ENCODE measurements at regions not wholly inside any gene's neighbourhood (a gene's known extent, or its start where the extent isn't known, plus 50 kb on each side); places are given as distances from the start of the nearest gene placed in this dataset.
"Not testable (repeated sequence)": the region's sequence is repeated elsewhere in the genome, so short reads cannot be mapped to it uniquely, and the experiment has no call there.

DNA sequence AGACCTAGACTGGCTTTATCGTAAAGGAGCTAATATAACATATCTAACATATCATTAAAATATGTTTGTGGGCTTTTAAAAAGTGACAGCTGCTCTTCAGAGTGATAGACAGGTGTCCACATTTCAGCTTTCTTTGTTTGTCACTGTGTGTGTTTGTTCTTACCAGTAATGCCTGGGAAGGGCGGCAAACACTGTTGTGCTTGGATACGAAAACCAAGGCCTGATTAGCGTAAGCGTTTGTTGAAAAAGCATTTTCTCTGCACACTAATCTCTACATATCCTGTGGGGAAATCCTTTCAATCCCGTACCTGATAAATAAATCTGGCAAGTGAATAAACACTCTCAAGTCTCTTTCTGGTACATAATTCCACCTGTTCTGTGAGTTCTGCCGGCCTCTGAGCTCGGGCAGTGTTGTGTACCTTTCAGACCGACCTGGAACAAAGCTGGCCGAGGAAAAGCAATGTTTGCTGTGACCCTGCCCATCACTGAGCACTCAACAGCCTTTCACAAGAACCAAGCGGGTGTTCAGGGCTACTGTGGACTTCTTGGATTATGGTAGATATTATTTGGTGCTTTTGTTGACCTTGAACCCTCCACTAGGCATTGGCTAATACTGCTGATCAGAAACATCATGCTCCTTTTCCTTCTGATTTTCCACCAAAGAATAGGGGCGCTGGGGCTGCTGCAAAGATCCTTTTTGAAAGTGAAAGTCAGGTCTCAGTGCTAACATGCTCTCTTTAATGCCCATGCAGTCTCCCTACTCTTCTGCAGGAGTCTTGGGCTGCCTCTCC lies 100.4 kb downstream of the CD83 start:
- DNase-seq (ENCODE audit: low spot score): no peak

DNA sequence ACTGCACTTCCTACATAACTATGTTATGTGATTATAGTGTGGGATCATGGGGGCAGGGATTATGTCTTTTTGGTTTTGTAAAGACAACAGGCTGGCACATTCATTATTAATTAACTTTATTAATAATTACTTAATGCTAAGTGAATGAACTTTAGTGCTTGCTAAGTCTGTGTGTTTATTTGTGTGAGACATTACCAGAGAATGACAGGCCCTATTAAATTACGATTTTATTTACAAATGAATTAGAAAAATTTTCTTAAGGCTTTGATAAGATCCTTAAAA lies 100.9 kb downstream of the CD83 start:
- DNase-seq (ENCODE audit: low spot score): no peak

- DNase-seq (ENCODE audit: low spot score): no peak
Measured at GRCh38 chr6:14221564-14222279, 104.2 kb downstream of the CD83 start.

GRCh38 chr6:14222956-14223355 lies 105.4 kb downstream of the CD83 start:
- DNase-seq (ENCODE audit: low spot score): no peak

GRCh38 chr6:14224359-14225103 lies 107.0 kb downstream of the CD83 start:
- DNase-seq (ENCODE audit: low spot score): peak; percentile 17

DNA sequence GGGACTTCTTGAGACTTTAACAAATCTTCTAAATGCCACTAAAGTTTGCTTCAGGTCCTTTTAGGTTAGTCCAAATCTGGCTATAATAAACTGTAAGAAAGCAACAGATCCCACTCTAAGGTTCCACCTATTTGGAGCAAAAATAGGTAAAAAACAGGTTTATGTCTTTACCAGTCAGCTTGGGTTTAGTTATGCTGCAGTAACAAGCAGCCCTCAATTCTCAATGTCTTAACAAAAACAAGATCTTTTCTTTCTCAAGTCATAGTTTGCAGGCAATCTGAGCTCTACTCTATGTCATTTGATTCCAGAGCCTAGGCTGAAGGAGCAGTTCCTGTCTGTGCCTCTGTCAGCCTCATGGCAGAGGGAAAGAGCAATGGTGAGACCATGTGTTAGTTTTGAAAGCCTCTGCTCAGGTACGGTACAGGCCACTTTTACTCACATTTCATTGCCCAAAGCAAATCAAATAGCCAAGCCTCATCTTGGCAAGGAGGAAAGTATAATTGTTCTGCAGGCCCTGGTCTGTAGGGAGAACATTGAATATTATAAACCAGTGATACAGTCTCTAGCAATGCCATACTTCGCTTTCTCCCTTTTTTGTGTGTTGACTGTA lies 108.6 kb downstream of the CD83 start:
- no peak for DNase-seq (ENCODE audit: low spot score)

GRCh38 chr6:14228571-14228970 lies 111.0 kb downstream of the CD83 start:
- DNase-seq (ENCODE audit: low spot score): no peak

- DNase-seq (ENCODE audit: low spot score): no peak
Measured at GRCh38 chr6:14231071-14231483, 113.5 kb downstream of the CD83 start.

GRCh38 chr6:14231501-14232280 lies 114.1 kb downstream of the CD83 start:
- DNase-seq (ENCODE audit: low spot score): no peak

GRCh38 chr6:14232889-14233288 lies 115.3 kb downstream of the CD83 start:
- no peak for DNase-seq (ENCODE audit: low spot score)

GRCh38 chr6:14235653-14236356 lies 118.2 kb downstream of the CD83 start:
- DNase-seq (ENCODE audit: low spot score): no peak

GRCh38 chr6:14239097-14239496 lies 121.5 kb downstream of the CD83 start:
- no peak for DNase-seq (ENCODE audit: low spot score)

DNA sequence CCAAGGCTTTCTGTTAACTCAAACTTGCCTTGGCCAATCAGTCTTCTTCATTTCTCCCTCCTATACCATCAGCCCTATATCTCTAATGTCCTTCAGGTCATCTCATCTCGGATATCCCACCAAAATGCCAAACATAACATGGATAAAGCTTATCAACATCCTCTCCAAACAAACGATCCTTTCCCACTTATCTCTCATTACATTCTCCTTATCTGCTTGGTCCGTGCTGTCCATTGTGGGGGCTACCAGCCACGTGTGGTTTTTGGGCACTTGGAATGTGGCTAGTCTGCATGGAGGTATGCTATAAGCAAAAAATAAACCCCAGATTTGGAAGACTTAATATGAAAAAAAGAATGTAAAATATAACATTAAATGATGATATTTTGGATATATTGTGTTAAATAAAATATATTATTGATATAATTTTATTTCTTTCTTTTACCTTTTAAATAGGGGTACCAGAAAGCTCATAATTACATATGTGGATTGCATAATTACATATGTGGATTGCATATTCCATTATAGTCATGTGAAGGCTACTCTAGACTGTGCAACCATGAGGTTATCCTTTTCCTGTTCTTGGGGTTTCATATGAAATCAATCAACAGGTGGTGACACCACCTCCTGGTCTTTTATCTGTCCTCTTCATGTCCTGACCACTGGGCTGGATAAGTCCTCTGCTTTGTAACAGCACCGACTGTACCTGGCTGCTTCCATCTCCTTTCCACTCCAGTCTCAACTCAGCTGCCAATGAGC lies 123.0 kb downstream of the CD83 start:
- no peak for DNase-seq (ENCODE audit: low spot score)

- no peak for DNase-seq (ENCODE audit: low spot score)
Measured at GRCh38 chr6:14241255-14242070, 123.9 kb downstream of the CD83 start.

DNA sequence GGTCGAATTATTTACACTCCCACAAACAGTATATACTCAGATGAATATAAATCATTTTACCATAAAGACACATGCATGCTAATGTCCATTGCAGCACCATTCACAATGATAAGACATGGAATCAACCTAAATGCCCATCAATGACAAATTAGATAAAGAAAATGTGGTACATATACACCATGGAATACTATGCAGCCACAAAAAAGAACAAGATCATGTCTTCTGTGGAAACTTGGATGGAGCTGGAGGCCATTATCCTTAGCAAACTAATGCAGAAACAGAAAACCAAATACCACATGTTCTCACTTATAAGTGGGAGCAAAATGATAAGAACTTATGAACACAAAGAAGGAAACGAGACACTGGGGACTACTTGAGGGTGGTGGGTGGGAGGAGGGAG lies 125.3 kb downstream of the CD83 start:
- DNase-seq (ENCODE audit: low spot score): not testable (repeated sequence)

DNA sequence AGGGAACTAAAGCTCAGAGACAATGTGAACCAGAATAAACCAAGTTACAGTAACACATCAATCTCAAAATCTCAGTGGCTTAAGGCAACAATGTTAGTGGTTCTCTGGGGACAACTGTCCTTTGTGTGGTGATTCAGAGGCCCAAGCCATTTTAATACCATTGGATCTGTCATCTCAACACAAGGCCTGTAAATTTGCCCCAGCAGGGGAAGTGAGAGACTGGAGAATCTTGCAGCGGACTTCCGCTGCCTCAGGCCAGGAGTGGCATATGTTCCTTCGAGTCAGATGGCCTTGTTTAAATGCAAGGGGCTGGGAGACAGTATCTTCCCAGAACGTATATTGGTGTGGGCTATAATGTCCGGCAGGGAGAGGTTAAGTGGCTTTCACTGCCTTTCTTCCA lies 126.0 kb downstream of the CD83 start:
- no peak for DNase-seq (ENCODE audit: low spot score)

DNA sequence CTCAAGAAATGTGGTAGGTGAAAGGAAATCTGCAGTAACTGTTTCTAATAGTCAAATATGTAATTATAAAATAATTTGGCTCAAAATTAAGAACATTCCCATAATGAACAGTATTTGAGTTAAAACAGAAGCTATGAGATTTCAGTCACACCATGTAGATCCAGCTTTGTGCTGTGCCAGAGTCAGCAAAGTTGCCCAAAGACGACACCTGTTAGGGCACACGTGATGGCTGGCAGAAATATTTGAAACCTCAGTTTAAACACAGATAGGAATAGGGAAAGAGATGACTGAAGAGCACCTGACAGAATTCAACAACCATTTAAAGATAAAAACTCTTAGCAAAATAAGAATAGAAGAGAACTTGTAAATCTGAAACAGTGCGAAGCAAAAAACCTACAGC lies 129.3 kb downstream of the CD83 start:
- no peak for DNase-seq (ENCODE audit: low spot score)

GRCh38 chr6:14250573-14250972 lies 133.0 kb downstream of the CD83 start:
- DNase-seq (ENCODE audit: low spot score): no peak

DNA sequence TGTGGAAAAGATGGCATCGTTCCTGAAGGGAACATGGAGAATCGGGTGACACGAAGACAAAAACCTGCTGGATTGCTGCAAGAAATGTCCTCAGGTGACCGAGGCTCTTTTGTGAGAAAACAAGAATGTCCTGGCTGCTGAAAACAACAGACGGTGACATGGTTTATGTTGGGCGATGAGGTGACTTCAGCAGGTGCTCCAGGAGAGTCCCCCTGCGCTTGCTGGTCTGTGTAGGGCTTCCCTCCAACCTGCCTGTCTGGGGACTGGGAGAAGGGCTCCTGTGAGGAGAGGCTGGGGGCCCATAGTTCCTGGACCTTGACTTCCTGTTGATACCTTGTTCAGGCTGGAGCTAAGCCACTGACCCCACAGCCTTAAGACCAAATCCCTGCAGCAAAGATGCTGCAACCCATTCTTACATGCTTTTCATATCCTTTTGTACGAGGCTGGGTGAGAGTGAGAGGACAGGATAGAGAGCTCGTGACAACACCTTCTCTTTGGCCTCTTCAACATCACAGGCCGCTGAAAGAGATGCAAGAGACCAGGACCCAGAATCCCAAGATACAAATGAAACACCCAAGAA lies 134.8 kb downstream of the CD83 start:
- DNase-seq (ENCODE audit: low spot score): no peak
